H9 (cell line): ENCODE measurements at regions not wholly inside any gene's neighbourhood (a gene's known extent, or its start where the extent isn't known, plus 50 kb on each side); places are given as distances from the start of the nearest gene placed in this dataset.

Source experiments
- DNase-seq: peaks from one replicate; pipeline ENCODE4 v3.0.0-alpha.2; 2017
- H2AFZ ChIP-seq: one replicate; pipeline ENCODE4 v1.6.1; 2013; ENCODE audit warnings: mild to moderate bottlenecking, low read length, control low read depth, moderate library complexity
- H2AK5ac ChIP-seq: 2 replicates; pipeline ENCODE4 v1.6.1; 2013; ENCODE audit warnings: low read length, control low read depth, mixed read lengths; ENCODE audit not compliant: insufficient read length
- H2BK120ac ChIP-seq: one replicate; pipeline ENCODE4 v1.6.1; 2013; ENCODE audit warnings: low read depth, mild to moderate bottlenecking, low read length, control low read depth, inconsistent platforms; ENCODE audit not compliant: poor library complexity, severe bottlenecking
- H2BK12ac ChIP-seq: 2 replicates; pipeline ENCODE4 v1.6.1; 2013; ENCODE audit warnings: low read length, control low read depth, mixed read lengths, low read depth; ENCODE audit not compliant: insufficient read length
- H2BK15ac ChIP-seq: 2 replicates; pipeline ENCODE4 v1.6.1; 2013; ENCODE audit warnings: low read depth, low read length, control low read depth
- H2BK20ac ChIP-seq: one replicate; pipeline ENCODE4 v1.6.1; 2013; ENCODE audit warnings: low read depth, mild to moderate bottlenecking, low read length, control low read depth, inconsistent platforms; ENCODE audit not compliant: poor library complexity, severe bottlenecking
- H2BK5ac ChIP-seq: 2 replicates; pipeline ENCODE4 v1.6.1; 2013; ENCODE audit warnings: low read length, control low read depth, mixed read lengths; ENCODE audit not compliant: insufficient read length
- H3K14ac ChIP-seq: 2 replicates; pipeline ENCODE4 v1.6.1; 2013; ENCODE audit warnings: low read length, control low read depth; ENCODE audit not compliant: insufficient read depth
- H3K18ac ChIP-seq: 2 replicates; pipeline ENCODE4 v1.6.1; 2013; ENCODE audit warnings: low read depth, mild to moderate bottlenecking, mixed read lengths, low read length, control low read depth; ENCODE audit not compliant: insufficient read length
- H3K23ac ChIP-seq: 2 replicates; pipeline ENCODE4 v1.6.1; 2013; ENCODE audit warnings: low read length, control low read depth, mixed read lengths, low read depth; ENCODE audit not compliant: insufficient read length
- H3K23me2 ChIP-seq: 2 replicates; pipeline ENCODE4 v1.6.1; 2013; ENCODE audit warnings: low read depth, mild to moderate bottlenecking, mixed read lengths, low read length, control low read depth; ENCODE audit not compliant: insufficient read length, poor library complexity, severe bottlenecking
- H3K27ac ChIP-seq: 2 replicates; pipeline ENCODE4 v1.5.1; 2013; ENCODE audit warnings: low read length, control low read depth, mixed read lengths, low read depth; ENCODE audit not compliant: insufficient read length
- H3K27me3 ChIP-seq: 2 replicates; pipeline ENCODE4 v1.6.1; 2013; ENCODE audit warnings: low read length, control low read depth, inconsistent platforms; ENCODE audit not compliant: insufficient read depth
- H3K4ac ChIP-seq: 2 replicates; pipeline ENCODE4 v1.6.1; 2013; ENCODE audit warnings: low read depth, mild to moderate bottlenecking, control low read depth, inconsistent platforms, low read length, moderate library complexity
- H3K4me1 ChIP-seq: 2 replicates; pipeline ENCODE4 v1.6.1; 2013; ENCODE audit warnings: low read length, control low read depth, inconsistent platforms; ENCODE audit not compliant: insufficient read depth
- H3K4me2 ChIP-seq: 2 replicates; pipeline ENCODE4 v1.6.1; 2013; ENCODE audit warnings: low read length, control low read depth, mixed read lengths; ENCODE audit not compliant: insufficient read length, insufficient read depth
- H3K56ac ChIP-seq: 2 replicates; pipeline ENCODE4 v1.6.1; 2013; ENCODE audit warnings: low read depth, mild to moderate bottlenecking, mixed read lengths, low read length, control low read depth; ENCODE audit not compliant: insufficient read length
- H3K79me1 ChIP-seq: 2 replicates; pipeline ENCODE4 v1.6.1; 2013; ENCODE audit warnings: low read depth, mild to moderate bottlenecking, moderate library complexity, low read length, control low read depth, inconsistent platforms; ENCODE audit not compliant: insufficient read depth, poor library complexity, severe bottlenecking
- H3K79me2 ChIP-seq: 2 replicates; pipeline ENCODE4 v1.6.1; 2013; ENCODE audit warnings: low read length, control low read depth, inconsistent platforms; ENCODE audit not compliant: insufficient read depth
- H3K9ac ChIP-seq: 2 replicates; pipeline ENCODE4 v1.6.1; 2013; ENCODE audit warnings: low read length, control low read depth, mixed read lengths; ENCODE audit not compliant: insufficient read length; ENCODE audit errors: extremely low read depth
- H3K9me3 ChIP-seq: one replicate; pipeline ENCODE4 v1.6.1; 2013; ENCODE audit warnings: low read depth, low read length, inconsistent platforms; ENCODE audit not compliant: control insufficient read depth
- H3T11ph ChIP-seq: one replicate; pipeline ENCODE4 v1.6.1; 2013; ENCODE audit warnings: mild to moderate bottlenecking, low read length, control low read depth, inconsistent platforms
- H4K20me1 ChIP-seq: one replicate; pipeline ENCODE4 v1.6.1; 2013; ENCODE audit not compliant: control insufficient read depth, insufficient read length, insufficient read depth
- H4K5ac ChIP-seq: 2 replicates; pipeline ENCODE4 v1.6.1; 2013; ENCODE audit warnings: low read depth, mild to moderate bottlenecking, mixed read lengths, low read length, control low read depth; ENCODE audit not compliant: insufficient read length
- H4K8ac ChIP-seq: replicated peaks from 2 replicates; pipeline ENCODE4 v1.6.1; 2013; ENCODE audit warnings: low read length, control low read depth, mixed read lengths, low read depth; ENCODE audit not compliant: insufficient read length
- H4K91ac ChIP-seq: 2 replicates; pipeline ENCODE4 v1.6.1; 2013; ENCODE audit warnings: low read depth, mild to moderate bottlenecking, moderate library complexity, mixed read lengths, low read length, control low read depth; ENCODE audit not compliant: insufficient read length
- H3K27ac Mint-ChIP-seq, 3 experiments: 2 replicates in 2 of 3; 3 replicates in 1 of 3; pipeline ENCODE4 v1.8.0; 2020 to 2021; ENCODE audit warnings: mixed read lengths in 3 of 3, mild to moderate bottlenecking in 1 of 3, moderate library complexity in 1 of 3
- H3K27me3 Mint-ChIP-seq: 2 replicates; pipeline ENCODE4 v1.8.0; 2021; ENCODE audit warnings: low read depth, mild to moderate bottlenecking, moderate library complexity, mixed read lengths
- H3K36me3 Mint-ChIP-seq, 3 experiments: 2 replicates in 2 of 3; 3 replicates in 1 of 3; pipeline ENCODE4 v1.8.0; 2020 to 2021; ENCODE audit warnings: low read depth in 3 of 3, mixed read lengths in 3 of 3; ENCODE audit not compliant: insufficient read depth in 1 of 3
- H3K4me1 Mint-ChIP-seq, 2 experiments: 2 replicates each; pipeline ENCODE4 v1.8.0; 2020; ENCODE audit warnings: mixed read lengths in 2 of 2
- H3K4me3 Mint-ChIP-seq, 2 experiments: 2 replicates in 1 of 2; 3 replicates in 1 of 2; pipeline ENCODE4 v1.8.0; 2020 to 2021; ENCODE audit warnings: mild to moderate bottlenecking in 2 of 2, mixed read lengths in 2 of 2, moderate library complexity in 1 of 2
- H3K9me3 Mint-ChIP-seq, 2 experiments: 2 replicates in 1 of 2; 3 replicates in 1 of 2; pipeline ENCODE4 v1.8.0; 2020; ENCODE audit warnings: mild to moderate bottlenecking in 2 of 2, mixed read lengths in 2 of 2, moderate library complexity in 1 of 2
- WGBS: extraction: QIAGEN DNeasy Blood & Tissue Kit; methylation state at CpG from one replicate; pipeline ENCODE4 v1.1.7; 2013; ENCODE audit warnings: missing lambda C conversion rate, low lambda C conversion rate, mixed read lengths; ENCODE audit not compliant: insufficient read length; ENCODE audit errors: extremely low coverage; 5-methylcytosine and 5-hydroxymethylcytosine counted together
- TF ChIP-seq, protein P1 (sequence below): fragments of 200-600 bp; sonication (generic); conservative IDR thresholded peaks from 3 replicates; pipeline ENCODE4 v1.8.0; 2021; ENCODE audit warnings: antibody characterized with exemption, mild to moderate bottlenecking

- Histone ChIP-seq H3K4me2 (no peak overlapping the region), H4K5ac (no peak overlapping the region), H2BK5ac (no peak overlapping the region), H3K18ac (no peak overlapping the region), H3K79me2 (no peaks in the 10 kb centered on the region), H4K20me1 (no peaks in the 10 kb centered on the region), H3K27me3 (no peaks in the 10 kb centered on the region), H3K27ac (no peak overlapping the region), H3K23me2 (no peaks in the 10 kb centered on the region), H2AFZ (no peak overlapping the region), H2BK15ac (no peak overlapping the region), H2BK12ac (no peak overlapping the region), H3K14ac (no peak overlapping the region), H4K91ac (no peak overlapping the region), H3K9me3 (no peaks in the 10 kb centered on the region), H2BK120ac (no peak overlapping the region), H2AK5ac (no peak overlapping the region), H3T11ph (no peak overlapping the region), H3K9ac (no peak overlapping the region), H3K4me1 (no peaks in the 10 kb centered on the region), H3K56ac (no peak overlapping the region), H3K23ac (no peak overlapping the region), H2BK20ac (no peak overlapping the region), H3K79me1 (no peaks in the 10 kb centered on the region), H4K8ac (no peak overlapping the region), H3K4ac (no peak overlapping the region)
- no peak overlapping the region for H3K27ac Mint-ChIP-seq
- no CpG with 5 or more reads among the region's 1 CpG for WGBS
- TF ChIP-seq, protein P1, sequence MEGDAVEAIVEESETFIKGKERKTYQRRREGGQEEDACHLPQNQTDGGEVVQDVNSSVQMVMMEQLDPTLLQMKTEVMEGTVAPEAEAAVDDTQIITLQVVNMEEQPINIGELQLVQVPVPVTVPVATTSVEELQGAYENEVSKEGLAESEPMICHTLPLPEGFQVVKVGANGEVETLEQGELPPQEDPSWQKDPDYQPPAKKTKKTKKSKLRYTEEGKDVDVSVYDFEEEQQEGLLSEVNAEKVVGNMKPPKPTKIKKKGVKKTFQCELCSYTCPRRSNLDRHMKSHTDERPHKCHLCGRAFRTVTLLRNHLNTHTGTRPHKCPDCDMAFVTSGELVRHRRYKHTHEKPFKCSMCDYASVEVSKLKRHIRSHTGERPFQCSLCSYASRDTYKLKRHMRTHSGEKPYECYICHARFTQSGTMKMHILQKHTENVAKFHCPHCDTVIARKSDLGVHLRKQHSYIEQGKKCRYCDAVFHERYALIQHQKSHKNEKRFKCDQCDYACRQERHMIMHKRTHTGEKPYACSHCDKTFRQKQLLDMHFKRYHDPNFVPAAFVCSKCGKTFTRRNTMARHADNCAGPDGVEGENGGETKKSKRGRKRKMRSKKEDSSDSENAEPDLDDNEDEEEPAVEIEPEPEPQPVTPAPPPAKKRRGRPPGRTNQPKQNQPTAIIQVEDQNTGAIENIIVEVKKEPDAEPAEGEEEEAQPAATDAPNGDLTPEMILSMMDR = no peak
- no peak overlapping the region for H3K4me3 Mint-ChIP-seq
- H3K36me3 Mint-ChIP-seq = no peaks in the 10 kb centered on the region
- no peak for DNase-seq
- H3K4me1 Mint-ChIP-seq = peaks cover 0 to 4% of the 10 kb centered on the region in 2 experiments; a peak in 1 of 4 replicates
- H3K27me3 Mint-ChIP-seq = peaks cover 40% of the 10 kb centered on the region
- H3K9me3 Mint-ChIP-seq = no peaks in the 10 kb centered on the region
Observed at GRCh38 chr20:39222101-39222500, 260.0 kb downstream of the DHX35 start.
